ENCODE measurements at regions not wholly inside any gene's neighbourhood (a gene's known extent, or its start where the extent isn't known, plus 50 kb on each side); places are given as distances from the start of the nearest gene placed in this dataset.

GRCh38 chr4:167622481-167623240 lies 388.4 kb upstream of the SPOCK3 start:
- TF ChIP-seq SP2 (IDR thresholded peaks at IDR 0.05; ENCODE audit: low read length) (no peak), CHD2 (IDR thresholded peaks at IDR 0.05; ENCODE audit: low read length) (no peak), CTCF (IDR thresholded peaks at IDR 0.05; ENCODE audit: control extremely low read depth in 1 of 3, insufficient read depth in 1 of 3, low read depth in 1 of 3, low read length in 3 of 3) (peak; percentile 67 to 84 (median 74)), EZH2 (IDR thresholded peaks at IDR 0.05; ENCODE audit: low read depth, low read length, severe bottlenecking) (no peak), RXRA (IDR thresholded peaks at IDR 0.05; ENCODE audit: insufficient read depth, low read depth, low read length) (no peak), FOSL1 (IDR thresholded peaks at IDR 0.05; ENCODE audit: insufficient read depth, low read depth, low read length) (no peak), ATF2 (IDR thresholded peaks at IDR 0.05; ENCODE audit: low read length) (no peak)
